Liver (tissue), 8 donors: ENCODE measurements at regions not wholly inside any gene's neighbourhood (a gene's known extent, or its start where the extent isn't known, plus 50 kb on each side); places are given as distances from the start of the nearest gene placed in this dataset.
A peak's percentile ranks its signal among the peaks of the same experiment; 100 is the strongest.
"Not testable (repeated sequence)": the region's sequence is repeated elsewhere in the genome, so short reads cannot be mapped to it uniquely, and the experiment has no call there.

Source experiments
- DNase-seq: peaks from one replicate; pipeline ENCODE4 v3.0.0-alpha.2; 2017; ENCODE audit warnings: low spot score
- H3K27ac ChIP-seq, 2 donors: one replicate each; pipeline ENCODE4 v1.7.0; 2013; ENCODE audit warnings: inconsistent platforms in 2 of 2, low read length in 2 of 2, control low read depth in 1 of 2, low read depth in 1 of 2, mild to moderate bottlenecking in 1 of 2
- H3K27me3 ChIP-seq, 4 donors: one replicate each; pipeline versions ENCODE4 v1.6.1 to v1.7.0; 2013; ENCODE audit warnings: low read length in 3 of 4, inconsistent platforms in 1 of 4, mild to moderate bottlenecking in 1 of 4, moderate library complexity in 1 of 4; ENCODE audit not compliant: control insufficient read depth in 4 of 4, insufficient read depth in 4 of 4
- H3K36me3 ChIP-seq, 4 donors: one replicate each; pipeline versions ENCODE4 v1.6.1 to v1.7.0; 2013; ENCODE audit warnings: low read length in 3 of 4, mild to moderate bottlenecking in 3 of 4, low read depth in 1 of 4, moderate library complexity in 1 of 4; ENCODE audit not compliant: control insufficient read depth in 4 of 4, insufficient read depth in 3 of 4
- H3K4me1 ChIP-seq, 4 donors: one replicate each; pipeline versions ENCODE4 v1.6.1 to v1.7.0; 2013; ENCODE audit warnings: low read length in 3 of 4, mild to moderate bottlenecking in 3 of 4, moderate library complexity in 1 of 4; ENCODE audit not compliant: control insufficient read depth in 4 of 4, insufficient read depth in 4 of 4
- H3K4me3 ChIP-seq, 3 donors: one replicate each; pipeline versions ENCODE4 v1.6.1 to v1.7.0; 2013; ENCODE audit warnings: low read length in 3 of 3, control low read depth in 1 of 3, low read depth in 1 of 3, mild to moderate bottlenecking in 1 of 3
- H3K9ac ChIP-seq, 2 donors: one replicate each; pipeline ENCODE4 v1.7.0; 2013; ENCODE audit warnings: low read length in 2 of 2, mild to moderate bottlenecking in 2 of 2, moderate library complexity in 2 of 2, control low read depth in 1 of 2, low read depth in 1 of 2
- H3K9me3 ChIP-seq, 4 donors: one replicate each; pipeline versions ENCODE4 v1.6.1 to v1.7.0; 2013; ENCODE audit warnings: low read length in 3 of 4; ENCODE audit not compliant: control insufficient read depth in 4 of 4
- CTCF ChIP-seq: fragments of 150-350 bp; IDR thresholded peaks from 2 replicates; pipeline ENCODE4 v1.5.1; 2017; ENCODE audit warnings: improper control_type of control experiment, low read depth, low read length; ENCODE audit not compliant: missing input control
- FOXA1 ChIP-seq: IDR thresholded peaks from 2 replicates; pipeline ENCODE4 v1.6.1; 2016; ENCODE audit warnings: antibody characterized with exemption
- FOXA2 ChIP-seq: IDR thresholded peaks from 2 replicates; pipeline ENCODE4 v1.6.1; 2016; ENCODE audit warnings: antibody characterized with exemption
- HNF4A ChIP-seq, 2 donors: conservative IDR thresholded peaks; 2 replicates each; pipeline ENCODE4 v1.6.1; 2016; ENCODE audit warnings: antibody characterized with exemption in 2 of 2, mild to moderate bottlenecking in 2 of 2
- MAX ChIP-seq: IDR thresholded peaks from 2 replicates; pipeline ENCODE4 v1.6.1; 2016; ENCODE audit warnings: antibody characterized with exemption
- NR2F2 ChIP-seq: IDR thresholded peaks from 2 replicates; pipeline ENCODE4 v1.6.1; 2016; ENCODE audit warnings: antibody characterized with exemption
- RAD21 ChIP-seq, 2 donors: IDR thresholded peaks; 2 replicates each; pipeline ENCODE4 v1.6.1; 2016; ENCODE audit warnings: antibody characterized with exemption in 2 of 2, mild to moderate bottlenecking in 2 of 2
- RXRA ChIP-seq, 2 donors: IDR thresholded peaks; 2 replicates each; pipeline ENCODE4 v1.6.1; 2017 to 2018; ENCODE audit warnings: antibody characterized with exemption in 2 of 2, mild to moderate bottlenecking in 1 of 2
- TAF1 ChIP-seq: conservative IDR thresholded peaks from 2 replicates; pipeline ENCODE4 v1.6.1; 2016; ENCODE audit warnings: antibody characterized with exemption, mild to moderate bottlenecking
- YY1 ChIP-seq: IDR thresholded peaks from 2 replicates; pipeline ENCODE4 v1.6.1; 2016; ENCODE audit warnings: antibody characterized with exemption, mild to moderate bottlenecking
- WGBS: extraction: QIAGEN DNeasy Blood & Tissue Kit; methylation state at CpG from one replicate; pipeline ENCODE4 v1.1.7; 2013; 5-methylcytosine and 5-hydroxymethylcytosine counted together
- TF ChIP-seq, protein P1 (sequence below): IDR thresholded peaks from 2 replicates; pipeline ENCODE4 v1.6.1; 2016; ENCODE audit warnings: antibody characterized with exemption, mild to moderate bottlenecking
- TF ChIP-seq, protein P2 (sequence below): IDR thresholded peaks from 2 replicates; pipeline ENCODE4 v1.6.1; 2016; ENCODE audit warnings: antibody characterized with exemption
- donor health status: healthy.
- donor health status: healthy.
- donor health status: healthy.
- donor health status: healthy.
- donor health status: healthy.

DNA sequence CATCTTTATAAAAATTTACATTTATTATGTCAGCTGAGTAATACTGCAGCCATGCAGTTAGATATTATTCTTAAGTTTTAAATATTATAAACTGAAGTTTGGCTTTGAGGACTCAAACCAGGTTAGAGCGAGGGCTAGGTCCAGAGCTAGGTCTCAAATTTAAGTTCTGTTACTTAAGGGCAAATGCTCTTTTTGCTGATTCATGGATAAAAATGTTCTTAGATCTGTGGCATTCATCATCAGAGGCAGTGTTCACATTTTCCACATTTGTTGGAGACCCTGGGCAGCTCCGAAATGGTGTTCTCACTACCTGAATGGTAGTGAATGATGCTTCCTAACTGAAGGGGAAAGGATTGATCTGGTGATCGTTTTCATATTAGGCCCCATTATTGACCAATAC is 121.4 kb upstream of the MB21D2 start:
- H3K9me3 ChIP-seq: no peaks in the 10 kb centered on the region
- H3K27ac ChIP-seq: no peak overlapping the region
- no peak overlapping the region for H3K4me3 ChIP-seq
- DNase-seq: no peak
- no peak overlapping the region for H3K9ac ChIP-seq
- H3K4me1 ChIP-seq: no peaks in the 10 kb centered on the region
- H3K27me3 ChIP-seq: no peaks in the 10 kb centered on the region
- H3K36me3 ChIP-seq: no peaks in the 10 kb centered on the region
- WGBS: 84% methylated on average over 3 of the region's 3 CpGs
- TF ChIP-seq FOXA2: no peak

- Histone ChIP-seq H3K4me1 (no peaks in the 10 kb centered on the region), H3K4me3 (no peak overlapping the region), H3K9ac (no peak overlapping the region), H3K27ac (no peak overlapping the region), H3K27me3 (no peaks in the 10 kb centered on the region), H3K36me3 (no peaks in the 10 kb centered on the region), H3K9me3 (no peaks in the 10 kb centered on the region)
- no peak for TF ChIP-seq YY1
- TF ChIP-seq, protein P1, sequence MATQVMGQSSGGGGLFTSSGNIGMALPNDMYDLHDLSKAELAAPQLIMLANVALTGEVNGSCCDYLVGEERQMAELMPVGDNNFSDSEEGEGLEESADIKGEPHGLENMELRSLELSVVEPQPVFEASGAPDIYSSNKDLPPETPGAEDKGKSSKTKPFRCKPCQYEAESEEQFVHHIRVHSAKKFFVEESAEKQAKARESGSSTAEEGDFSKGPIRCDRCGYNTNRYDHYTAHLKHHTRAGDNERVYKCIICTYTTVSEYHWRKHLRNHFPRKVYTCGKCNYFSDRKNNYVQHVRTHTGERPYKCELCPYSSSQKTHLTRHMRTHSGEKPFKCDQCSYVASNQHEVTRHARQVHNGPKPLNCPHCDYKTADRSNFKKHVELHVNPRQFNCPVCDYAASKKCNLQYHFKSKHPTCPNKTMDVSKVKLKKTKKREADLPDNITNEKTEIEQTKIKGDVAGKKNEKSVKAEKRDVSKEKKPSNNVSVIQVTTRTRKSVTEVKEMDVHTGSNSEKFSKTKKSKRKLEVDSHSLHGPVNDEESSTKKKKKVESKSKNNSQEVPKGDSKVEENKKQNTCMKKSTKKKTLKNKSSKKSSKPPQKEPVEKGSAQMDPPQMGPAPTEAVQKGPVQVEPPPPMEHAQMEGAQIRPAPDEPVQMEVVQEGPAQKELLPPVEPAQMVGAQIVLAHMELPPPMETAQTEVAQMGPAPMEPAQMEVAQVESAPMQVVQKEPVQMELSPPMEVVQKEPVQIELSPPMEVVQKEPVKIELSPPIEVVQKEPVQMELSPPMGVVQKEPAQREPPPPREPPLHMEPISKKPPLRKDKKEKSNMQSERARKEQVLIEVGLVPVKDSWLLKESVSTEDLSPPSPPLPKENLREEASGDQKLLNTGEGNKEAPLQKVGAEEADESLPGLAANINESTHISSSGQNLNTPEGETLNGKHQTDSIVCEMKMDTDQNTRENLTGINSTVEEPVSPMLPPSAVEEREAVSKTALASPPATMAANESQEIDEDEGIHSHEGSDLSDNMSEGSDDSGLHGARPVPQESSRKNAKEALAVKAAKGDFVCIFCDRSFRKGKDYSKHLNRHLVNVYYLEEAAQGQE: no peak
- TF ChIP-seq RAD21 (IDR thresholded peaks at IDR 0.05): peak; percentile 85 to 86
- TF ChIP-seq, protein P2, sequence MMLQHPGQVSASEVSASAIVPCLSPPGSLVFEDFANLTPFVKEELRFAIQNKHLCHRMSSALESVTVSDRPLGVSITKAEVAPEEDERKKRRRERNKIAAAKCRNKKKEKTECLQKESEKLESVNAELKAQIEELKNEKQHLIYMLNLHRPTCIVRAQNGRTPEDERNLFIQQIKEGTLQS: no peak
- peak; percentile 55 for TF ChIP-seq CTCF
- no peak for TF ChIP-seq TAF1
- TF ChIP-seq FOXA1: no peak
- no peak for TF ChIP-seq FOXA2
- TF ChIP-seq HNF4A (conservative IDR thresholded peaks at IDR 0.05): no peak
- no peak for TF ChIP-seq RXRA (IDR thresholded peaks at IDR 0.05)
- no peak for TF ChIP-seq NR2F2
- no peak for DNase-seq
- 38% methylated on average over 2 of the region's 2 CpGs for WGBS
Observed at GRCh38 chr3:193040836-193041672, 123.4 kb upstream of the MB21D2 start.

GRCh38 chr3:193046371-193046770 is 128.7 kb upstream of the MB21D2 start:
- Histone ChIP-seq H3K4me3 (no peak overlapping the region), H3K27ac (no peak overlapping the region), H3K36me3 (no peaks in the 10 kb centered on the region), H3K27me3 (no peaks in the 10 kb centered on the region), H3K9ac (no peak overlapping the region), H3K9me3 (no peaks in the 10 kb centered on the region), H3K4me1 (no peaks in the 10 kb centered on the region)
- WGBS: 34% methylated on average over 5 of the region's 5 CpGs
- TF ChIP-seq NR2F2: peak; percentile 71
- TF ChIP-seq MAX: no peak
- DNase-seq: no peak

GRCh38 chr3:193047461-193047860 is 129.8 kb upstream of the MB21D2 start:
- H3K4me3 ChIP-seq, H3K9me3 ChIP-seq, H3K27ac ChIP-seq, H3K4me1 ChIP-seq, H3K9ac ChIP-seq, H3K27me3 ChIP-seq, H3K36me3 ChIP-seq, DNase-seq: not testable (repeated sequence)
- 84% methylated on average over 1 of the region's 1 CpG for WGBS
